GM18505 (cell line): ENCODE measurements at regions not wholly inside any gene's neighbourhood (a gene's known extent, or its start where the extent isn't known, plus 50 kb on each side); places are given as distances from the start of the nearest gene placed in this dataset.

Source experiments
- ATAC-seq: cut with Tn5 transposase; IDR thresholded peaks from one replicate; pipeline ENCODE4 v1.9.1; 2021; ENCODE audit not compliant: unreplicated experiment
- POLR2A ChIP-seq: IDR thresholded peaks from 4 replicates; pipeline ENCODE4 v1.6.1; 2011; ENCODE audit warnings: borderline replicate concordance; ENCODE audit not compliant: insufficient read depth, insufficient read length; ENCODE audit errors: extremely low read depth

GRCh38 chr2:160635488-160635887, 141.9 kb upstream of the RBMS1 start:
- no peak for ATAC-seq

DNA sequence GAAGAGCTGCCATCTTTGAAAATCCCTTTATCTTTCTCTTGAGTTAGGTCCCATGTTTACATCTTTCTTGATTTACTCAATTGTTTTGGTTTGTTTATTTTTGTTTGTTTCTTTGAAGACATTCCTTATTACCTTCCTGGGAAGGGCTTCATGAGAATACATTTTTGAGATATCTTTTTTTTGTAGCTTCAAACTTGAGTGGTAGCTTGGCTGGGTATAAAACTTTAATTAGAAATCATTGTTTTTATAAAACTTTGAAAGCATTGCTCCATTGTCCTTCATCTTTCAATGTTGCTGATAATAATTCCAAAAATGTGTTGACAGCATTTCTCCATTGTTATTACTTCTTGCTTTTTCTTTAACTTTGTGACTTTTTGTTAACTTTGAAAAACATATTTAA, 145.9 kb upstream of the RBMS1 start:
- no peak for ATAC-seq
- TF ChIP-seq POLR2A: no peak

More at GRCh38 chr2:160635488-160635887, 141.9 kb upstream of the RBMS1 start:
- TF ChIP-seq POLR2A: no peak

- no peak for TF ChIP-seq POLR2A
- no peak for ATAC-seq
These were observed 153.3 kb upstream of the RBMS1 start for GRCh38 chr2:160646684-160647444.

DNA sequence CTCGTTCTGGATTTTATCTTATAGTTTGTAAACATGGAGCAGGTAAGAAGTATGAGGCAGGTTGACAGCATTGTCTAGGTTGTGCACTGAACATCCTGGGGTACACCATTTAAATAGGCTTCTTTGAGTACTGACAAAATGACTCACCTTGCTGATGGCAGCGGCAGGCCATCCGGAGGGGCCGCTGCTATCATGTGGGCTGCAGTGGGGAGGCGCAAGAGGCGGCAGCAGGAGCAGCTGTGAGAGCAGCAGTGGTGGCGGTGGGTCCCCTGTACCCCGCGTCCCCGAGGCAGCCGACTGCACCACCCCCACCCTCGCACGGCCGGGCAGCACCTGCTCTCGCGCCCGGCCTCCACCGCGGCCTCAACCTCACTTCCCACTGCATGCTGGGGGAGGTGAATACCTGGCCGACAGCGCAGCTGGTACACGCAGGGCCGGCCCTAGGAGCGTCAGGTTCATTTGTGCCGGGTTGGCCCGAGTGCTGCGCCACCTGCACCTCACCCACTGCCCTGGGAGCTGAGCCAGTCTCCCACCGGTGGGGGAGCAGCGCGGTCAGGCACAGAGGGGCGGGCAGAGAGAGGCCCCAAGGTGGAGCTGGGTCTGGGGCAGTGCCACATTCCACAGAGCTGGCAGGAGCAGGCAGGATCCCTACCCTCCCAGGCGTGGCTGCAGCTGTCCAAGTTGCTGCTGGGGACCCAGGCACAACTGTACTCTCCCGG, 154.5 kb upstream of the RBMS1 start:
- ATAC-seq: no peak
- no peak for TF ChIP-seq POLR2A

DNA sequence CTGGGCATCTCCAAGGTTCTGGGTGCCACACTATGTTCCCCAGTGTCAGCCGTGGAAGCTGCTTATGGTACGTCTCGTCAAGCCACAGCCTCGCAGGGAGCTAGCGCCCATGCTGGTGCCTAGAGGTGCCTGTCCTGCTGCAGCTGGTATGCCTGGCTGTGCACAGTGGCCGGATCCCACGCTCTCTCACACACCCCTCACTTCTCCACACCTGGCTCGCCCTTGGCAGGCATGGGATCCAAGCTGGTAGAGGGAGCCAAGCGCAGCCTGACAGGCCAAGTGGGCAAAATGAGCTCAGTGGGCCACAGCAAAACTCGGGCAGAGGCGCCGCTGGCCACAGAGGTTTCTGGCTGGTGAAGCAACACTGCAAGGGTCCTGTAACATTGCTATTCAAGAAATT, 156.1 kb upstream of the RBMS1 start:
- no peak for TF ChIP-seq POLR2A
- no peak for ATAC-seq

DNA sequence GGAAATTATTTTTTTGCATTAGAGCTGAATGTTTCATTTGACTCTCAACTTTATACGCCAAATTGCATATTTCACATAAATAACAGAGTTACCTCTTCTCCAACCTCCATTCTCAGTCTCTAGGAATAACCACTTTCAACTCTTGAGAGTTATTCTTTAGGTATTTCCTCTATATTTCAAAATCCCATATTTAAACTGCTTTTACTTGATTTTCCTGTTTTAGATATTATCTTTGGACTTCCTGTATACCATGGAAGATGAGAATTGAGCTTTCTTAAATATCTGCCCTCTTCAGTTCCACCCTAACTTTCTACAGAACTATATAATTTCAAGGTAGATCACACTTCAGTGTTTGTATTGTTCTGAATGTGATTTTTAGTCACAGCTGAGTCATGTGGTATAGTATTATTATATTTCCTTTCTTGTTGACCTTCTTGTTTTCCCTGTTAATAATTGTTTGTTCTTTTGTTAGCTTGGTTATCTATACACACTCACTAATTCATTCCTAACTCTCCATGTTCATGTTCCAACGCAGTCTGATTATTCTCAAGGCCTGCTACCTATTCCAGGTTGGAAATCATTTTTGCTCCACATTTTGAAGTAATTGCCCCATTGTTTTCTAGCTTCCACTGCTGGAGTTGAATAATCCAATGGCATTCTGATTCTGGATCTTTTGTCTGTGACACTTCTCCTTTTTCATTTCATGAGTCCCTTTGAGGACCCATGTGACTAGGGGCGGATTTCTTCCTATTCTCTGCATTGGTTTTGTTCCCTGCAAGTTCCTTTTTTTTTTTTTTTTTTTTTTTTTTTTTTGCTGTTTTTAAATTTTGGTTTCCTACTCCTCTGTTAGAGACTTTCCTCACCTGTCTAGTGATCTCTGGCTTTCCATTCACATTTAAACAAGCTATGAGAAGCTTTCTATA, 156.8 kb upstream of the RBMS1 start:
- no peak for TF ChIP-seq POLR2A
- no peak for ATAC-seq

DNA sequence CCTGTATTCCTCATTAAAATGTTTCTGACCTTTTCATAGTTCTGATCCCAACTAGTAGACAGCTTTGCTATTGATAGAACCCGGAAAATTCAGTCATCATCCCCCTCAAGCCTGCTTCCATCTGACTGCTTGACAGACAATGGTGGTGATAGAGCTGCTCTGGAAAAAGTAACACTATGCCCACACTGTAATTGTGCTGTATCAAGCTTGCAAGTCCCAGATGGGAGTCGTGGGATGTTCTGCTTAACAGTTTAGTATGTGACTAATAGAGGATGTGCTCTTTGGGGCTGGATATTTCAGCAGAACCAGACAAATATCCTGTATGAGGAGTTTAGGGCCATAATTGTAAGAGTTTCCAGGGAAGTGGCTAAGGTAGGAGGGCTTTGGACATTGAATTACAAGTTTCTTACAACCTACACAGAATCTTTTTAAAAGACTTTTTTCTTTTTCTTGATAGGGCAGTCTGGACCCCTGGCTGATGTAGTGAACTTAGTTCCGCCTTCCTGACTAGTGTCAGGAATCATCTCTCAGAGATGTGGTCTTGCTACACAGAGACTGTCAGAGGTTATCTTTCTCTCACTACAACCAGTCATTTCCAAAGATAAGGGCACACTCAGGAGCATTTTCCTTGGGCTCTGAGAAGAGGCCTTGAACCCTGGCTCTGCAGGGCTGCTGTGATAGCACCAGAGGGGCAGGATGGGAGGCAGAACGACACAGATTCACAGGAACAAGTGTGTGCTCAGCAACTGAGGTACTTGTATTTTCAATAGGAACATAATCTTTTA, 158.0 kb upstream of the RBMS1 start:
- ATAC-seq: no peak
- no peak for TF ChIP-seq POLR2A

DNA sequence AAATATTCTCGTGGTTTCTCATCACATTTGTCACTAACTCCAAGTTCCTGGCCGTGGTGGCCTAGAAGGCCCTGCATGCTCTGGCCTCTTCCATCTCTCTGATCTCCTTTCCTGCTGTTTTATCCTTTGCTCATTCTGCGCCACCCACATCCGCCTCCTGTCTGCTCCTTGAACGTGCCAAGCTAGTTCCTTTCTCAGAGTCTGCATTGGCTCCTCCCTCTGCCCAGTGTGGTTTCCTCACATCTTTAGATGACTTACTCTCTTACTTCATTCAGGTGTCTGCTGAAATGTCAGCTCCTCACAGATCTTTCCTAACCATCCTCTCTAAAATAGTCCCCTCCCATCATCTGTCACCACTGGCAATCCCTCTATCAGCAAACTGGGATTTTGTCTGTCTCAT, 158.6 kb upstream of the RBMS1 start:
- no peak for TF ChIP-seq POLR2A
- peak; percentile 78 for ATAC-seq

GRCh38 chr2:160657196-160657595, 163.6 kb upstream of the RBMS1 start:
- ATAC-seq: no peak
- TF ChIP-seq POLR2A: no peak

GRCh38 chr2:160658851-160659250, 165.2 kb upstream of the RBMS1 start:
- TF ChIP-seq POLR2A: no peak
- ATAC-seq: no peak

GRCh38 chr2:160660741-160661140, 167.1 kb upstream of the RBMS1 start:
- ATAC-seq: no peak

GRCh38 chr2:160664603-160665140, 171.1 kb upstream of the RBMS1 start:
- TF ChIP-seq POLR2A: no peak
- ATAC-seq: no peak

More at GRCh38 chr2:160660741-160661140, 167.1 kb upstream of the RBMS1 start:
- no peak for TF ChIP-seq POLR2A
